ENCODE measurements at regions not wholly inside any gene's neighbourhood (a gene's known extent, or its start where the extent isn't known, plus 50 kb on each side); places are given as distances from the start of the nearest gene placed in this dataset.

DNA sequence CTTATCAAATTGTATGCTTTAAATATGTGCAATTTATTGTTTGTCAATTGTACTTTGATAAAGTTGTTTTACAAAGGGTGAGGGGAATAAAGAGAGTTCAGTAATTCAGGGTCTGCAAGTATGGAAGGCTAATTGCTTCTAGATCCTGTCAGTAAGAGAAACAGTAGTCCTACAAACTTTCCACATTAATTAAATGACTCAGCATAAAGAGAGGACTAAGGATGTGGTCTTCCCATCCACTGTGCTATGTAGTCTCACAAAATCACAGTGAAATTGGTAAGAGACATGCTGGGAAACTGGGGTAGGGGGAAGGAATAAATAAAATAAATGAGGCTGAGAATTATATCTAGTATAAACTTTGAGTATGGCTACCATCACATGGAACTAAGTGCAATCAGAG lies 130.2 kb upstream of the PKP2 start:
- TF ChIP-seq, protein P1, sequence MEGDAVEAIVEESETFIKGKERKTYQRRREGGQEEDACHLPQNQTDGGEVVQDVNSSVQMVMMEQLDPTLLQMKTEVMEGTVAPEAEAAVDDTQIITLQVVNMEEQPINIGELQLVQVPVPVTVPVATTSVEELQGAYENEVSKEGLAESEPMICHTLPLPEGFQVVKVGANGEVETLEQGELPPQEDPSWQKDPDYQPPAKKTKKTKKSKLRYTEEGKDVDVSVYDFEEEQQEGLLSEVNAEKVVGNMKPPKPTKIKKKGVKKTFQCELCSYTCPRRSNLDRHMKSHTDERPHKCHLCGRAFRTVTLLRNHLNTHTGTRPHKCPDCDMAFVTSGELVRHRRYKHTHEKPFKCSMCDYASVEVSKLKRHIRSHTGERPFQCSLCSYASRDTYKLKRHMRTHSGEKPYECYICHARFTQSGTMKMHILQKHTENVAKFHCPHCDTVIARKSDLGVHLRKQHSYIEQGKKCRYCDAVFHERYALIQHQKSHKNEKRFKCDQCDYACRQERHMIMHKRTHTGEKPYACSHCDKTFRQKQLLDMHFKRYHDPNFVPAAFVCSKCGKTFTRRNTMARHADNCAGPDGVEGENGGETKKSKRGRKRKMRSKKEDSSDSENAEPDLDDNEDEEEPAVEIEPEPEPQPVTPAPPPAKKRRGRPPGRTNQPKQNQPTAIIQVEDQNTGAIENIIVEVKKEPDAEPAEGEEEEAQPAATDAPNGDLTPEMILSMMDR (IDR thresholded peaks at IDR 0.05; ENCODE audit: extremely low read depth in 1 of 2, insufficient read depth in 1 of 2, low read depth in 1 of 2, low read length in 2 of 2) = no peak
- TF ChIP-seq POLR2A (IDR thresholded peaks at IDR 0.05; ENCODE audit: low read depth, low read length) (no peak), MYC (IDR thresholded peaks at IDR 0.05; ENCODE audit: low read depth, low read length) (no peak), POLR2AphosphoS5 (IDR thresholded peaks at IDR 0.05; ENCODE audit: insufficient read depth, low read depth, low read length) (no peak)
- TF ChIP-seq, protein P2, sequence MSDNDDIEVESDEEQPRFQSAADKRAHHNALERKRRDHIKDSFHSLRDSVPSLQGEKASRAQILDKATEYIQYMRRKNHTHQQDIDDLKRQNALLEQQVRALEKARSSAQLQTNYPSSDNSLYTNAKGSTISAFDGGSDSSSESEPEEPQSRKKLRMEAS (IDR thresholded peaks at IDR 0.05; ENCODE audit: insufficient read depth, insufficient read length) = no peak
